ENCODE measurements at regions not wholly inside any gene's neighbourhood (a gene's known extent, or its start where the extent isn't known, plus 50 kb on each side); places are given as distances from the start of the nearest gene placed in this dataset.

GRCh38 chr12:23426328-23426727 is 523.1 kb downstream of the SOX5 start:
- Mint-ChIP-seq H3K4me3 (no peak overlapping the region), H3K27ac (no peak overlapping the region), H3K9me3 (peaks cover 3 to 5% of the 10 kb centered on the region in 2 donors), H3K27me3 (ENCODE audit: low read depth) (no peaks in the 10 kb centered on the region), H3K4me1 (ENCODE audit: low read depth) (no peaks in the 10 kb centered on the region), H3K36me3 (ENCODE audit: insufficient read depth in 2 of 2) (peaks cover 0 to 2% of the 10 kb centered on the region in 2 donors)
- DNase-seq (no peak), ATAC-seq (replicated peaks in 1 of 2) (no peak)

- no peaks in the 10 kb centered on the region for H3K4me1 Mint-ChIP-seq (ENCODE audit: low read depth)
- H3K36me3 Mint-ChIP-seq (ENCODE audit: insufficient read depth in 2 of 2): no peaks in the 10 kb centered on the region
- DNase-seq (no peak), ATAC-seq (replicated peaks in 1 of 2) (no peak)
- no peaks in the 10 kb centered on the region for H3K27me3 Mint-ChIP-seq (ENCODE audit: low read depth)
- no peak overlapping the region for H3K27ac Mint-ChIP-seq
- no peak overlapping the region for H3K4me3 Mint-ChIP-seq
- peaks cover 0 to 6% of the 10 kb centered on the region in 2 donors for H3K9me3 Mint-ChIP-seq
Measured at GRCh38 chr12:23428758-23429157, 520.7 kb downstream of the SOX5 start.

GRCh38 chr12:23431006-23431405 is 518.5 kb downstream of the SOX5 start:
- Mint-ChIP-seq H3K9me3 (peaks cover 2 to 8% of the 10 kb centered on the region in 2 donors), H3K36me3 (ENCODE audit: insufficient read depth in 2 of 2) (peaks cover 0 to 2% of the 10 kb centered on the region in 2 donors), H3K27me3 (ENCODE audit: low read depth) (no peaks in the 10 kb centered on the region), H3K4me1 (ENCODE audit: low read depth) (no peaks in the 10 kb centered on the region), H3K4me3 (no peak overlapping the region), H3K27ac (no peak overlapping the region)
- no peak for ATAC-seq (replicated peaks in 1 of 2)
- no peak for DNase-seq

GRCh38 chr12:23433121-23433520 is 516.3 kb downstream of the SOX5 start:
- H3K27ac Mint-ChIP-seq: no peak overlapping the region
- H3K27me3 Mint-ChIP-seq (ENCODE audit: low read depth): no peaks in the 10 kb centered on the region
- H3K9me3 Mint-ChIP-seq: peaks cover 4 to 10% of the 10 kb centered on the region in 2 donors
- peaks cover 0 to 2% of the 10 kb centered on the region in 2 donors for H3K36me3 Mint-ChIP-seq (ENCODE audit: insufficient read depth in 2 of 2)
- H3K4me3 Mint-ChIP-seq: no peak overlapping the region
- no peak for DNase-seq
- no peak for ATAC-seq (replicated peaks in 1 of 2)
- H3K4me1 Mint-ChIP-seq (ENCODE audit: low read depth): no peaks in the 10 kb centered on the region

- Mint-ChIP-seq H3K27ac (no peak overlapping the region), H3K27me3 (ENCODE audit: low read depth) (no peaks in the 10 kb centered on the region)
Measured at GRCh38 chr12:23434154-23434553, 515.3 kb downstream of the SOX5 start.

GRCh38 chr12:23446746-23447145 is 502.7 kb downstream of the SOX5 start:
- DNase-seq (no peak), ATAC-seq (replicated peaks in 1 of 2) (no peak)
- Mint-ChIP-seq H3K27ac (no peak overlapping the region), H3K4me1 (ENCODE audit: low read depth) (no peaks in the 10 kb centered on the region), H3K36me3 (ENCODE audit: insufficient read depth in 2 of 2) (no peaks in the 10 kb centered on the region), H3K27me3 (ENCODE audit: low read depth) (no peaks in the 10 kb centered on the region), H3K4me3 (no peak overlapping the region), H3K9me3 (peaks cover 3 to 4% of the 10 kb centered on the region in 2 donors)

More at GRCh38 chr12:23434154-23434553, 515.3 kb downstream of the SOX5 start:
- DNase-seq (no peak), ATAC-seq (replicated peaks in 1 of 2) (no peak)
- no peak overlapping the region for H3K4me3 Mint-ChIP-seq
- H3K9me3 Mint-ChIP-seq: peaks cover 11 to 14% of the 10 kb centered on the region in 2 donors
- H3K4me1 Mint-ChIP-seq (ENCODE audit: low read depth): no peaks in the 10 kb centered on the region
- peaks cover 0 to 2% of the 10 kb centered on the region in 2 donors for H3K36me3 Mint-ChIP-seq (ENCODE audit: insufficient read depth in 2 of 2)

GRCh38 chr12:23450810-23451209 is 498.7 kb downstream of the SOX5 start:
- ATAC-seq (replicated peaks in 1 of 2) (no peak), DNase-seq (no peak)
- Mint-ChIP-seq H3K27me3 (ENCODE audit: low read depth) (no peaks in the 10 kb centered on the region), H3K4me1 (ENCODE audit: low read depth) (no peaks in the 10 kb centered on the region), H3K36me3 (ENCODE audit: insufficient read depth in 2 of 2) (no peaks in the 10 kb centered on the region), H3K9me3 (peaks cover 3 to 4% of the 10 kb centered on the region in 2 donors), H3K4me3 (no peak overlapping the region), H3K27ac (no peak overlapping the region)

GRCh38 chr12:23455283-23455682 is 494.2 kb downstream of the SOX5 start:
- DNase-seq (no peak), ATAC-seq (replicated peaks in 1 of 2) (no peak)
- Mint-ChIP-seq H3K4me3 (no peak overlapping the region), H3K36me3 (ENCODE audit: insufficient read depth in 2 of 2) (no peaks in the 10 kb centered on the region), H3K27ac (no peak overlapping the region), H3K27me3 (ENCODE audit: low read depth) (no peaks in the 10 kb centered on the region), H3K4me1 (ENCODE audit: low read depth) (no peaks in the 10 kb centered on the region), H3K9me3 (peaks cover 2 to 8% of the 10 kb centered on the region in 2 donors)

GRCh38 chr12:23458640-23459039 is 490.8 kb downstream of the SOX5 start:
- DNase-seq (no peak), ATAC-seq (replicated peaks in 1 of 2) (no peak)
- Mint-ChIP-seq H3K4me3 (no peak overlapping the region), H3K36me3 (ENCODE audit: insufficient read depth in 2 of 2) (no peaks in the 10 kb centered on the region), H3K27ac (no peak overlapping the region), H3K27me3 (ENCODE audit: low read depth) (no peaks in the 10 kb centered on the region), H3K9me3 (peaks cover 5% of the 10 kb centered on the region in 2 donors), H3K4me1 (ENCODE audit: low read depth) (no peaks in the 10 kb centered on the region)

- peaks cover 2% of the 10 kb centered on the region in 2 donors for H3K36me3 Mint-ChIP-seq (ENCODE audit: insufficient read depth in 2 of 2)
- H3K4me1 Mint-ChIP-seq (ENCODE audit: low read depth): no peaks in the 10 kb centered on the region
- ATAC-seq (replicated peaks in 1 of 2) (no peak), DNase-seq (no peak)
- no peak overlapping the region for H3K4me3 Mint-ChIP-seq
- no peaks in the 10 kb centered on the region for H3K27me3 Mint-ChIP-seq (ENCODE audit: low read depth)
- no peak overlapping the region for H3K27ac Mint-ChIP-seq
- peaks cover 19 to 21% of the 10 kb centered on the region in 2 donors for H3K9me3 Mint-ChIP-seq
Measured at GRCh38 chr12:23462546-23462945, 486.9 kb downstream of the SOX5 start.

GRCh38 chr12:23463172-23463571 is 486.3 kb downstream of the SOX5 start:
- peaks cover 2 to 4% of the 10 kb centered on the region in 2 donors for H3K36me3 Mint-ChIP-seq (ENCODE audit: insufficient read depth in 2 of 2)
- no peak for ATAC-seq (replicated peaks in 1 of 2)
- H3K4me3 Mint-ChIP-seq: no peak overlapping the region
- no peak for DNase-seq
- no peaks in the 10 kb centered on the region for H3K27me3 Mint-ChIP-seq (ENCODE audit: low read depth)
- H3K27ac Mint-ChIP-seq: no peak overlapping the region
- H3K4me1 Mint-ChIP-seq (ENCODE audit: low read depth): no peaks in the 10 kb centered on the region
- peaks cover 19 to 26% of the 10 kb centered on the region in 2 donors for H3K9me3 Mint-ChIP-seq

GRCh38 chr12:23464241-23464812 is 485.1 kb downstream of the SOX5 start:
- H3K36me3 Mint-ChIP-seq (ENCODE audit: insufficient read depth in 2 of 2): peaks cover 2 to 4% of the 10 kb centered on the region in 2 donors
- H3K27me3 Mint-ChIP-seq (ENCODE audit: low read depth): no peaks in the 10 kb centered on the region
- H3K4me3 Mint-ChIP-seq: no peak overlapping the region
- no peak overlapping the region for H3K27ac Mint-ChIP-seq
- no peaks in the 10 kb centered on the region for H3K4me1 Mint-ChIP-seq (ENCODE audit: low read depth)
- H3K9me3 Mint-ChIP-seq: peaks cover 20 to 29% of the 10 kb centered on the region in 2 donors
- ATAC-seq (replicated peaks in 1 of 2): no peak
- DNase-seq: no peak

GRCh38 chr12:23472329-23472971 is 477.0 kb downstream of the SOX5 start:
- ATAC-seq (replicated peaks in 1 of 2) (no peak), DNase-seq (no peak)
- H3K36me3 Mint-ChIP-seq (ENCODE audit: insufficient read depth in 2 of 2): peaks cover 0 to 4% of the 10 kb centered on the region in 2 donors
- peaks cover 15 to 17% of the 10 kb centered on the region in 2 donors for H3K9me3 Mint-ChIP-seq
- no peak overlapping the region for H3K27ac Mint-ChIP-seq
- no peak overlapping the region for H3K4me3 Mint-ChIP-seq
- no peaks in the 10 kb centered on the region for H3K27me3 Mint-ChIP-seq (ENCODE audit: low read depth)
- H3K4me1 Mint-ChIP-seq (ENCODE audit: low read depth): no peaks in the 10 kb centered on the region

- H3K27me3 Mint-ChIP-seq (ENCODE audit: low read depth): no peaks in the 10 kb centered on the region
- H3K9me3 Mint-ChIP-seq: peaks cover 12 to 18% of the 10 kb centered on the region in 2 donors
- no peak overlapping the region for H3K27ac Mint-ChIP-seq
- no peak overlapping the region for H3K4me3 Mint-ChIP-seq
- peaks cover 0 to 3% of the 10 kb centered on the region in 2 donors for H3K36me3 Mint-ChIP-seq (ENCODE audit: insufficient read depth in 2 of 2)
- DNase-seq (no peak), ATAC-seq (replicated peaks in 1 of 2) (no peak)
- no peaks in the 10 kb centered on the region for H3K4me1 Mint-ChIP-seq (ENCODE audit: low read depth)
Measured at GRCh38 chr12:23473071-23473470, 476.4 kb downstream of the SOX5 start.

Measured in activated T-cell treated with anti-CD3 and anti-CD28 coated beads, Interleukin-2, amount 50 U/mL, for 72 hours (primary cell).